HG02623 (cell line): ENCODE measurements at regions not wholly inside any gene's neighbourhood (a gene's known extent, or its start where the extent isn't known, plus 50 kb on each side); places are given as distances from the start of the nearest gene placed in this dataset.
"Not testable (repeated sequence)": the region's sequence is repeated elsewhere in the genome, so short reads cannot be mapped to it uniquely, and the experiment has no call there.

Experiments
- ATAC-seq: cut with Tn5 transposase; IDR thresholded peaks from one replicate; pipeline ENCODE4 v1.9.1; 2021; ENCODE audit warnings: moderate library complexity; ENCODE audit not compliant: unreplicated experiment

GRCh38 chr22:46040471-46041465, 63.8 kb upstream of the WNT7B start:
- no peak for ATAC-seq

GRCh38 chr22:46041642-46042041, 64.7 kb upstream of the WNT7B start:
- no peak for ATAC-seq

DNA sequence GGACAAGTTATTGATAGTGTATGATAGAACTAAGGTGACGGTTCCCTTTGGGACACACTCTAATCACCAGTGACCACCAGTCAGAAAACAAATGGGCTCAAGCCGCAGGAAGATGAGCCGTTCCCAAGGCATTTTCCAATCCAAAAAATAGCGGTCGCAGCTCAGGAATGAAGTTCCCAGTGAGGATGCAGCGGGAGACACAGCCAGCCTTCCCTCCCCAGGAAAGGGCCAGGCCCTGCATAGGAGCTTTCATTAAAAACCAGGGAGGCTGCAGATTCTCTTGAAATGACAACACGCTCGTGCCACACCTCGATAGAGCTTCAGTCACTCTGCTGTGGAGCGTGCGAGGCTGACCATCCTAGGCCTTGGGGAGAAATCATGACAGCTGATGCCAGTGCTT, 65.8 kb upstream of the WNT7B start:
- no peak for ATAC-seq

DNA sequence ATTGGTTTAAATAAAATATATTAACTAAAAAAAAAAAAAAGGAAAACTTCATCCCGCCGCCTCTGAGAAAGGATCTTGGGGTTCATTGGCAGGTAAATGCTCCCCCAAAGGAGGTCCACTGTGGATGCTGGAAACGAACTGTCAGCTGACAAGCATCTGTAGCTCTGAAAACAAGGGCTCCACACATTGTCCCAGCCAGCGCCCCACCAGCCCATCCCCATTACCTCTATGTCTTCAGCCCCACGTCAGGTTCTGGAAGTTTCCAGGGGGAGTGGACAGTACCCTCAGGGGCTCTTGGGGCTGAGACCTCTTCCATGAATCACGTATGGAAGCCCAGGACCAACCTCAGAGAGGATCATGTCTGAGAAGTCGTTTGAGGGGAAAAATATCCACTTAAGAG, 66.4 kb upstream of the WNT7B start:
- no peak for ATAC-seq

GRCh38 chr22:46043816-46044620, 67.1 kb upstream of the WNT7B start:
- ATAC-seq, result no peak

DNA sequence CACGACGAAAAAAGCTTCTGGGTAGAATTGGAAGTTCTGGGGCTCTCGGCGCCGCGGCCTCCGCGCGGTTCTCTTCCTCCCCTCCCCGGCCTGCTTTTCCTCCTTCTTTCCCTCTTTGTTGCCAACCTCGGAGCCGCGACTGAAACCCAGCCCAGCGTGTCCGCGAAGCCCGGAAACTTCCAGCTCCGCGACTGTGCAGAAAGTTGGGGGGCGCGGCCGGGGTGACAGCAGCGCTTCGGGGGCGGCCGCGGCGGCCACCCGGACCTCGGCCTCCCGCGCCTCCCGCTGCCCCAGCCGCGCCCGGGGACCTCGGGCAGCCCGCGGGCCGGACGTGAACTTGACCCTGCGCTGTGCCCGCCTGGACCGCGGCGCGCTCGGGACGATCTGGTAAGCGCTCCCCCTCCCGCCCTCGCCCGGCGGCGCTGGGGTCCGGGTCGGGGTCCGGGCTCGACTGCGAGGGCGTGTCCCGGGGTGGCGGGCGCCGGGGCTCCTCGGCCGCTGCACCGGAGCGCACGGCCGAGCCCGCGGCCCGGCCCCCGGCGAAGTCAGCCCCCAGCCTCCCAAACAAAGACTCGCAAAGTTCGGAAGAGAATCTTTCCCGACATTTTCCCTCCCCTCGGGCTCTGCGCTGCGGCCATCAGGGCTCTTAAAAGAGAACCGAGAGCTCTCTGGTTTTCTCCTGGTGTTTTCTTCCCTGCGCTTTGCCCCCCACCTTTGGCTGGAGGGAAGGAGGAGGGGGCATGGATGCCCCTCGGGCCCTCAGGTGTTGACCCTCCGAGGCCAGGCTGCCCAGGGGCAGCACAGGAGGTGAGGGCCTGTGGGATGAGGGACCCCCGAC, 67.9 kb upstream of the WNT7B start:
- ATAC-seq, result no peak

- no peak for ATAC-seq
Measured at GRCh38 chr22:46045459-46046298, 68.7 kb upstream of the WNT7B start.

GRCh38 chr22:46046299-46046685, 69.3 kb upstream of the WNT7B start:
- ATAC-seq, result no peak

DNA sequence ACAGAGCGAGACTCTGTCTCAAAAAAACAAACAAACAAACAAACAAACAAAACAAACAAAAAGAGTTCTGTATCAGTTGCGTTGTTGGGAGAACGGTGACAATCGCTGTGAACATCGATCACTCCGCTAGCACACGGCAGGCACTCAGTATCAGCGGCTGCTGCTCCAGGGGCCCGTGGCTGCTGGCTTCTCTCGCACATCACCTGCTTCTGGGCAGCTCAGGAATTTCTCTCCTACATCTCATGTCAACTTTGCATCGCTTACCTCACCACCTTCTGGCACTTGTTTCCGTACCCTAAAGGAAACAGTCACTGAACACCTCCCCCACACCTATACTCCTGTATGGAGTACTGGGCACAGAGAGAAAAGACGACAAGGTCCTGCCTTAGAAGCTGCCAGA, 70.3 kb upstream of the WNT7B start:
- no peak for ATAC-seq

- ATAC-seq, result no peak
Measured at GRCh38 chr22:46047841-46048595, 71.1 kb upstream of the WNT7B start.

- ATAC-seq, result not testable (repeated sequence)
Measured at GRCh38 chr22:46048661-46049060, 71.7 kb upstream of the WNT7B start.

GRCh38 chr22:46049726-46050450, 72.9 kb upstream of the WNT7B start:
- no peak for ATAC-seq

- no peak for ATAC-seq
Measured at GRCh38 chr22:46050451-46050845, 73.5 kb upstream of the WNT7B start.

DNA sequence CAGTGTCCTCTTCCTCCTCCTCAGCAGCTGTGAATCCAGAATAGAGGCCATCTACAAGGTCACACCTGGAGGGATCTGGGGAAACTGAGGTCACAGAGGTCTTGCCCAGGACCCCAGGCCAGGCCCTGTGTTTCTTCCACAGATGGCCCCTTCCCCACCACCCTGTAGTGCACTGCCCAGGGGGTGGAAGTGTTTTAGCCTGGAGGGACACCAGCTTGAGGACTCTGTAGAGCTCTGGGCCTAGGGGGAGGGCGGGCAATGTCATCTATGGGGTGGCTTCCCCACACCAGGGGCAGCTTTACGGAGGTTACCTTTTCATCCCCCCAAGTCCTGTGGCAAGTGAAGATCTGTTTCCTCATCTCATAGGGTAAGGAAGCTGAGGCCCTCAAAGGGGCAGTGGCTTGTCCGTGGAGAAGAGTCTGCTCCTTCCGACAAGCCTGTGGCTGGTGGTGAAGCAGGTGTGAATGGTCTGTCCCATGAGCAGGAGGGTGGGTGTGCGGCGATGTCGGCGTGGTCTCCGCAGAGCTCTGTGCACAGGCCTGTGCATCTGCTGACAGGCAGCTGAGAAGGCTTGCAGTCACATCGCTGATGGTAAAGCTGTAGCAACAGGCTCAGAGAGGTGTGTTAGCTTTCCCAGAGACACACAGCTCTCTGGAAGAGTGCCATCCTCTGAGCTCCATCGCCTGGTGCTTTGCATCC, 74.1 kb upstream of the WNT7B start:
- ATAC-seq, result no peak

- no peak for ATAC-seq
Measured at GRCh38 chr22:46051646-46052045, 74.7 kb upstream of the WNT7B start.

DNA sequence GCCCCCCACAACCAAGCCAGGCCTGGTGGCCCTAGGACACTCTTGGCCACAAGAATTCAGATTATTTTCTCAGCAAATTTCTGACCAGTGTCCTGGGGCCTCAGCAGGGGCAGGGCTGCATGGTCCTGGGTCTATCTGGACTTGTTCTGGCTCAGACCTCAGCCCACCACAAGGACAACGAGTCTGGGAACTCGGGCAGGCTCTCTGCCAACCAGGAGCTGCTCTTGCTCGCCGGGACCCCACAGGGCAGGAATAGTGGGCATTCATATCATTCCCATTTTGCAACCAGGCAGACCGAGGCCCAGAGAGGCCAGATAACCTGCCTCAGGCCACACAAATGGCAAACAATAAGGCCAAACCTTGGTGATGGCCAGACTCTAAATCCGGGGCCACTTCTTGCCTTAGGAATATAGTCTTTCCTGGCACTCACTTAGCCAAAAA, 75.4 kb upstream of the WNT7B start:
- ATAC-seq, result no peak

- no peak for ATAC-seq
Measured at GRCh38 chr22:46052801-46053562, 76.0 kb upstream of the WNT7B start.
